ENCODE measurements at regions not wholly inside any gene's neighbourhood (a gene's known extent, or its start where the extent isn't known, plus 50 kb on each side); places are given as distances from the start of the nearest gene placed in this dataset.
A peak's percentile ranks its signal among the peaks of the same experiment; 100 is the strongest.

- DNase-seq, result no peak
These were observed 481.4 kb upstream of the BTBD3 start for GRCh38 chr20:11436113-11436905.

DNA sequence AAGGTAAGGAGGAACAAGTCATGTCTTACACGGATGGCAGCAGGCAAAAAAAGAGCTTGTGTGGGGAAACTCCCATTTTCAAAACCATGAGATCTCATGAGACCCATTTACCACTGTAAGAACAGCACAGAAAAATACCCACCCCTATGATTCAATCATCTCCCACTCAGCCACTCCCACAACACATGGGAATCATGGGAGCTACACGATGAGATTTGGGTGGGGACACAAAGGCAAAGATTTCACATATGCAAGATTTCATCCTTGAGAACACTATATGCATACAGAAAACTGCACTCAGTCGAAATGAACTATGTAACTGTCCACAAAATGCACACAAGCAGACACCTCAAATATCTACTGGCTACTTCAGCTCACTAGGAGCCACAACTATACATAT lies 480.6 kb upstream of the BTBD3 start:
- DNase-seq, result no peak

GRCh38 chr20:11437611-11438380 lies 479.9 kb upstream of the BTBD3 start:
- DNase-seq, result no peak

GRCh38 chr20:11438412-11438811 lies 479.3 kb upstream of the BTBD3 start:
- no peak for DNase-seq

DNA sequence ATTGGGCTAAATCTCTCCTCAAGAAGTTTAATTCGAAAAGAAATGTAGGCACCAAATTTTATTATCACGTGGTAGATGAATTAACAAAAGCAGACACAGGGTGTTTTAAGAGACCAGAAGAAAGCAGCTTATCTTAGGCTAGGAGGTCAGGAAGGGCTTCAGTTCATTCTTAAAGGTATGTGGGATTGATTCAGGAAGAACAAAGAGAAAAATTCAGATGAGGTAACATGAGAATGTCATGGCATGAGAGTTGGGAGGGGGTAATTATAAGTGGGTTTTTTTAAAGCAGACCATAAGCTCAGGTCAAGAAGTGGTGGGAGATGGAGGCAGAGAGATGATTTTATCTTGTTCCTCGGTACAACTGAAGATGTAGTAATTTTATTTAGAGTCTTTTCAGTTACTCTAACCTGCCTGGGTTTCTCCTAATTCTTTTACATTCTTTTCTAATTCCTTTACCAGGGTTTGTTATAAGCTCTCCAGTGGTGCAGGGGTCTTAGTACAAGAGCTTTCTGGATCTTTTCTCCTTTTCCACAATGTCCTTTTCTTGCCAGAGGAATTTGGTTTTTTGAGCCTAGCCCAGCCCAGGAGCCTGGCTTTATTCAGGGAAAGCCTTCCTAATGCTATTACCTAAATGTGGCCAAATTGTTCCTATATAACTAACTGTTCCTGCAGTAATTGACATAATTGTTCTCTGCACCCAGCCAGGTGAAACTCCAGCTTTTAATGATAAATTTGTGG lies 474.1 kb upstream of the BTBD3 start:
- DNase-seq, result no peak

DNA sequence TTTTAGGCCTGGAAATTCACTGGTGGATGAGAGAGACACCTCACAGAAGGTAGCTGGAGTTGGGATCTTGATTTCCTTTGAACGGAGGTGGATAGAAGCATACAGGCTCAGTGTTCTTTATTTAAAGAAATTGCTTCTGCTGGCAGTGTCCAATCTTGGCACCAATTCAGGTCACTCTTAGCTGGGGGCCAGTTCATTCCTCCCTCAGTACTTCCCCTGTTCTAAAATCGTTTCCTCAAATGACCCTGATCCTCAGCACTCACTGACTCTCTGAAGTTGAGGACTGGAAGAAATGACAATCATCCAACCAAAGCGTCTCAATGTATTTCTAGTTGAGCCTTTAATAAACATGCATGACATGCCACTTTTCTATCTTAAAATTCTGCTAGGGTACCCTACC lies 472.5 kb upstream of the BTBD3 start:
- DNase-seq, result no peak

GRCh38 chr20:11445891-11446290 lies 471.8 kb upstream of the BTBD3 start:
- no peak for DNase-seq

DNA sequence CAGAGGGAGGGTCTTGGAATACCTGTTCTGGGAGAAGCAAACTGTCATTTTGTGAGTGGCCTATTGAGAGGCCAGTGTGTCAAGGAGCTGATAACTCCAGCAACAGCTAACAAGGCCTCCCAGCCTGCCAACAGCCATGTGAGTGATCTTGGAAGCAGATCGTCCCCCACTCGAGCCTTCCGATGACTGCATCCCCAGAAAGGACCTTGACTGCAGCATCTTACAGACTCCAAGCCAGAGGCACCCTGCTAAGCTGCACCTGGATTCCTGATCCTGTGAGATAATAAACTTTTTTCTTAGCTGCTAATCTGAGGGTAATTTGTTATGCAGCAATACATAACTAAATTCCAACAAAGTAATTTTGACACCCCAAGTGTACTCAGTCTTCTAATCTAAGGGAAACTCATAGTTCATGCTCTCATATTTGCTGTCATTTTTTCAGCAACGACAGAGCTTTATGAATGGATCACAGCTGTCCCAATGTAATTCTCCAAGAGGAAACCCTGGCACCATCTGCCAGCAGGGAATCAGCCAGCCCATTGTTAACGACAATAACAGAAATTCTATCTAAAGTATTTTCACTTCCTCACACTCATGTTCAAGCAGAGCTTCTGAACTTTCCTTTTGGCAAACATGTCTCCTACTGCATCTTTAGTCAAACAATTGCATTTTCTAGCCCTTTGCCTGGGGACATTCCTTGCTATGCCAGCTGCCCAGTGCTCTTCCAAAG lies 470.2 kb upstream of the BTBD3 start:
- DNase-seq, result no peak

DNA sequence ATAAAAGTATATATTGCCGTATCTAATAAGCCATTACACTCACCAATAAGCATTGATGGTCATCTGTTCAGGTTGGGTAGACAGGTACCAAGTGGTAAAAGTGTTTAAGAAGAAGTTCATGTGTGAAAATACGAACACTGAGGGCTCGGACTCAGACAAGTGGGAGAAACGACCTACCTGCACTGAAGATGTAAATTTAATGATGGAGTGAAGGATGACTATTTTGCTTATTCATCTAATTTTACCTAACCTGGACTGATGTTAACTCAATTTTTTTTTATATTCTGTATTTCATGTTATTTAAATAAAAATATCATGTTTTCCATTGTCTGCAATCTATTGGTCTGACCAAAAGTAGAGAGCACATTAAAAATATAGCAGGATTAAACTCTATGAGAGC lies 469.1 kb upstream of the BTBD3 start:
- no peak for DNase-seq

DNA sequence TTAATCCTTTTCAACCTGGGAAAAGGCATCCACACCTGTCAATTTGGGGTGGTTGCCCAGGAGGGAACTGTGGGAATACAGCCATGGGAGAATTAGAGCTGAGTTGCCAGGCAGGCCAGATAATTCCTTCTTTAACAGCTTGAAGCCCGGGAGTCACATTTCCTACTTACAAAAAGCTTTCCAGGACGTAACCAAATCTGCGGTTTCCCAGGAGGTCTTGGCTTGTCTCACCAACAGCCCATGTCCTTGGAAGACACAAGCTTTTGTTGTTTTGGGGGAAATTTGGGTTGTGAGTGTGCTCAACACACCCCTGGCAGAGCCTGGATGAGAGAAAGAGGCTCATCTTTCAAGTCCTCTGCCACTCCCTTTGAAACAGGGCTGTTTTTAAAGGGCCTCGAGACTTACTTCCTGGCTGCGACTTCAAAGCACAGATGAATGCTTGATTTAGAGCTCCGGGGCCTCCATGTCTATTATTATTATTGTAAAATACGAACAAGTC lies 465.9 kb upstream of the BTBD3 start:
- DNase-seq, result peak; percentile 52

- no peak for DNase-seq
These were observed 465.4 kb upstream of the BTBD3 start for GRCh38 chr20:11452326-11452725.

DNA sequence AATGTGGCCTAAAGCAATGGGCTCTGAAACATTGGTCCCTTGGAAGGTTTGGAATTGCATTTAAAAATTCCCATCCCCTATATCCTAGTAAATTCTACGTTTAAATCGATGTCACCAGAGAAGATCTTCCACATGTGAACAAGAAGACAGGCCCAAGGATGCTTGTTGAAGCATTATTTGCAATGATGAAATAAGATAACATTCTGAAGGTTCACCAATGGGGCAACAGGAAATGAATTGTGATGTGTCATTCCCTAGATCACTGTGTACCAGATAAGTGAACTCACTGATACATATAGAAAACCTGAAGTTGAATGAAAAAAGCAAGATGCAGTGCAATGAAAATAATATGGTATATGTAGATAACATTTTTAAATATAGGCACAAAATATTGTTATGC lies 464.3 kb upstream of the BTBD3 start:
- no peak for DNase-seq

DNA sequence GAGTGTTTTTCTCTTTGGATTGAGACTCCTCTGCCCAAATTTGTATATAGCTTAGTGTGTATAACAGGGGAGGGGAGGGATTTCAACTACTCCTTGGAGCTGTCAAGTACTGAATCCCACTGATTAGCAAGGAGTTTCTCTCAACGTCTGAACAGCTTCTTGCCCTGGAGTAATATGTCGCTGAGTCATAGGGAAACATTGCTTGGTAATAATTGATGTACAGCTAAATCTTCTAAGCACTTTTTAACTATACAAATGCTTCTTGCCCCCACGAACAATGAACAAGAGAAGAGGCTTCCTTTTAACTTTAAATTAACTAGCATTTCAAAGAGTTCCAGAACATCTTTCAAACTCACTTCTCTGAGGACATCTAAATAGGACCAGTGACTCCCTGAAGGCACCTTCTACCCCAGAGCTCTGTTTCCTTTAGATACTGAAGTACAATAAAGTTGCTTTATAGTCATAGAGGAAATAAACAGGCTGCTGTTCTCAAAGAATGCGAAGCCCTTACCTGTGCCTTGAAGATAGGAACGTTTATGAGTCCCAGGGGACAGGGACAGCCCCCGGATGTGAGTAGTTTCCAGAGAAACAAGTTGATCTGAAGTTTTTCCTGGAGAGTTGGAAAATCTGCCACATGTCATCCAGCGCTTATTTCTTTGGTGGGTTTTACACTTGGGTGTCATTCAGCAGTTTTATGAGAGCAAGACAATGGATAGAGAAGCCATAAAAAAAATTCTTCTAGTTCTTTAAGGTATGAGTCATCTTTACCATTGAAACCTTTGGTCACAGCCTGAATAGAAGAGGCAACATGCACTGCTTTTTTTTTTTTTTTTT lies 462.5 kb upstream of the BTBD3 start:
- no peak for DNase-seq

GRCh38 chr20:11457488-11457887 lies 460.2 kb upstream of the BTBD3 start:
- no peak for DNase-seq

DNA sequence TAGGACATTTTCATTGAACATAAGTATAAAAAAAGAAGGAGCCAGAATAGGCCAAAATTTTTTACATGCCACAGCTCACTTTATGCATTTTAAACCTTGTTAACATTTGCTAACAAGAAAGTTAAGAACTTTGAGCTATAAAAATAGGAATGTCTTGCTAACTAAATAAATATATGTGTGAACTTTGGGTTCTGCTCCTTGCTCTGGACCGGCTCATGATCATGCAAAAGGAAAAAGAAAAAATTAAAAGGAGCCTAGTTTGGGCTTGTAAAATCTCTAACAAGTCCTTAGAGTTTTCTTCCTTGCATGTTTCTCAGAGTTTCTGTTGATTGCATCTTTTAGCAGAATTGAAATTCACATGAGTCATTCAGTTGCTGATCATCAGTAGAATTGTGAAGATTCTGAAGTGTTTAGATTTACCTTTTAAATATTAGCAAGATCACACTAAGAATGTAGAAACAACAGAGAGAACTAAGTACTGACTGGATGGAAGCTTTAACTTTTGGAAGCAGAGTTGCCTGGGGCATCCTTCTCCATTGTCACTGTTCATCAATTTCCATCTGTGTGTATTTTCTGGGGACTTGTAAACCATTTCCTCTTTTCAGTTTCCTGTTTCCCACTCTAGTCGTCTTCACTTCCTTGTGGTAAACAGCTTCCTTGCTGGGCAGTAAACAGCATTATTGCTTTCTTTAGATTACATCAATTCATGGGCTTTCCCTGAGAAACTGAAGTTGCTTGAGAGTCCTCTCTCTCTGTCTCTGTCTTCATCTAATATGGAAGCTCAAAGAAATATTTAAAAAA lies 458.4 kb upstream of the BTBD3 start:
- no peak for DNase-seq

DNA sequence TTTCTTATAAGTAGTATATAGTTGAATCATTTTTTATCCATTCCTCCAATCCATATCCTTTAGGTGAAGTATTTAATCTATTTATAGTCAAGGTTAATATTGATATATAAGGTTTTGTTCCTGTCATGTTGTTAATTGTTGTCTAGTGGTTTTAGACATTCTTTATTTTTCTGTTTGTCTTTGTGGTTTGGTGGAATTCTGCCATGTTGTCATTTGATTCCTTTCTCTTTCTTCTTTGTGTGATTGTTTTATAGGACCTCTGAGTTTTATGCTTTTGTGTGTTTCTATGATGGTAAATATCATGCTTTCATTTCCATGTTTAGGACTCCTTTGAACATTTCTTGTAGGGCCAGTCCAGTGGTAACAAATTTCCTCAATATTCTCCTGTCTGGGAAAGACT lies 450.3 kb upstream of the BTBD3 start:
- no peak for DNase-seq

DNA sequence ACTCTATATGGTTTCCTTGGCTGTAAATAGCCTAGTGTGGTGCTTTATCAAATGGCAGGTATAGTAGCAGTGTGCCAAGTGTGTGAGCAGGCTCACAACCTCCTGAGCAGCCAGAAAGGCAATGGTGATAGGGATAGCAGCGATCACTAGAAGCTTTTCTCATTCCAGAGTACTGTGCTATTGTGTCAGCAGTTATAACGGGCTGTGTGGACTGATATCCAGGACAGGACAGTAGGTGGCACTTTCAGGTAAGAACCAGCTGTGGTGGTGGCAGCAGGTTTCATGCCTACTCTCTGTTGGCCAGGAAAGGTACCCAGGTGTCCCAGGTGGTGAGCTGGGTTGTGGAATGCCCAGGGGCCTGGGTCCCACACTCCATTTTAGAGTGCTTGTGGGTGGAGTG lies 448.8 kb upstream of the BTBD3 start:
- DNase-seq, result no peak

GRCh38 chr20:11469795-11470435 lies 447.8 kb upstream of the BTBD3 start:
- DNase-seq, result no peak

GRCh38 chr20:11473983-11474382 lies 443.7 kb upstream of the BTBD3 start:
- no peak for DNase-seq

DNA sequence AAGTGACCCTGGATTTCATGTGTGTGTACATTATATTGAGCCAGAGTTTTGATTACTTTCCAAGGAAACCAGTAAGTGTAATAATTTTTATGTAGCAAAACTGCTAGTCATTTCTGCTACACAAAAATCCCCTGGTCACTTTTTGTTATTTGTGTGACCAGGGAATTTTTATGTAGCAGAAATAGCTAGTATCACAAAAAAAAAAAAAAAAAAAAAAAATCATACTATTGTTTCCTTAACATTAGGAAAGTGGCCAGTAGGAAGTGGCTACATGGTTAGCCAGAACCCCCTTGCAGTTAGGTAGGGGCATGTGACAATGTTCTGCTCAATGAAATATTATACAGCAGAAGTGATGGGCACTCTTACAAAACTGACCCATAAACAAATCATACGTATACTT lies 434.0 kb upstream of the BTBD3 start:
- DNase-seq, result no peak

DNA sequence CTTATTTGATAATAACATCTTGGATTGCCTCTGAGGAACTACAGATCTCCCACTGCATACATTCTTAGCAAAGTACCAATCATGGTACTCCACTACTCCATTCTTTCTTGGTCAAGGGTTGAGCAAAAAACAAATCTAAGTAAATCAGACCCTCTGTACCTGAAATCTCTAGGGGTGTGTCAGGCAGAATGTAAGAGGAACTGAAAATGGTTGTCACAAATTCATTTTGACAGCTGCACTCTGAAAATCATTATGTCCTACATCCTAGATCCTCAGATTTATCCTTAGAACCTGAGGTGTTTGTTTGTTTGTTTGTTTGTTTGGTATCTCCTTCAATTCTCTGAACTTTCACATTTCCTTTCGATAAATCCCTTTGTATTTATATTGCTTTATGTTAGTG lies 433.2 kb upstream of the BTBD3 start:
- DNase-seq, result no peak

Data from left hindlimb (tissue), 1 donor.